ENCODE measurements at regions not wholly inside any gene's neighbourhood (a gene's known extent, or its start where the extent isn't known, plus 50 kb on each side); places are given as distances from the start of the nearest gene placed in this dataset.

- no peak for TF ChIP-seq CBX5 (IDR thresholded peaks at IDR 0.05; ENCODE audit: borderline replicate concordance, low read depth)
- TF ChIP-seq PBX2 (CRISPR knock-in tag; IDR thresholded peaks at IDR 0.05; ENCODE audit: low read depth): peak; percentile 69
- TF ChIP-seq PBX2 (tag; conservative IDR thresholded peaks at IDR 0.05; ENCODE audit: low read depth): peak; percentile 98
- TF ChIP-seq MYBL2 (IDR thresholded peaks at IDR 0.05; ENCODE audit: low read depth): peak; percentile 25; the same call in 1 of the 2 replicates
- TF ChIP-seq MYBL2 (CRISPR knock-in tag; IDR thresholded peaks at IDR 0.05; ENCODE audit: borderline replicate concordance): no peak
- 0 out of 2 replicates have a peak, but pooled peaks have one; percentile 15 for TF ChIP-seq ETV5 (CRISPR knock-in tag; IDR thresholded peaks at IDR 0.05; ENCODE audit: low read depth)
- 0 out of 2 replicates have a peak, but pooled peaks have one; percentile 16 for TF ChIP-seq CC2D1A (IDR thresholded peaks at IDR 0.05)
- peak; percentile 30; the same call in 1 of the 2 replicates for TF ChIP-seq TEAD2 (tag; IDR thresholded peaks at IDR 0.05)
- peak in 1 of 2 experiments; percentile 43; a peak in 2 of 4 replicates for TF ChIP-seq MNT (conservative IDR thresholded peaks at IDR 0.05)
- TF ChIP-seq CREM (IDR thresholded peaks at IDR 0.05; ENCODE audit: low read depth): peak; percentile 50; the same call in 1 of the 2 replicates
- TF ChIP-seq GTF2B (IDR thresholded peaks at IDR 0.05; ENCODE audit: extremely low read depth, insufficient read length): no peak
- peak; percentile 95 for TF ChIP-seq BHLHE40 (IDR thresholded peaks at IDR 0.05; ENCODE audit: low read length)
- no peak for TF ChIP-seq PYGO2 (tag; IDR thresholded peaks at IDR 0.05)
- TF ChIP-seq MLLT1 (IDR thresholded peaks at IDR 0.05): 0 out of 4 replicates have a peak, but pooled peaks of 1 of the 2 experiments have one; percentile 47
- no peak for TF ChIP-seq HDGF (IDR thresholded peaks at IDR 0.05)
- TF ChIP-seq ELK3 (CRISPR knock-in tag; IDR thresholded peaks at IDR 0.05): no peak
- peak; percentile 40; the same call in 1 of the 2 replicates for TF ChIP-seq BACH1 (tag; IDR thresholded peaks at IDR 0.05)
- TF ChIP-seq PKNOX1 (IDR thresholded peaks at IDR 0.05): peak; percentile 96
- no peak for TF ChIP-seq ZNF79 (CRISPR knock-in tag; IDR thresholded peaks at IDR 0.05; ENCODE audit: low read depth)
- no peak for TF ChIP-seq FOXK2 (conservative IDR thresholded peaks at IDR 0.05 in 1 of 2, IDR thresholded peaks at IDR 0.05 in 1 of 2; ENCODE audit: low read depth in 2 of 2)
- 0 out of 2 replicates have a peak, but pooled peaks have one; percentile 35 for TF ChIP-seq CTBP1 (IDR thresholded peaks at IDR 0.05; ENCODE audit: borderline replicate concordance)
These were observed 395.4 kb downstream of the SFMBT2 start (continued) for GRCh38 chr10:7015457-7015856.
